Fibroblast of skin of scalp (primary cell): ENCODE measurements at regions not wholly inside any gene's neighbourhood (a gene's known extent, or its start where the extent isn't known, plus 50 kb on each side); places are given as distances from the start of the nearest gene placed in this dataset.

Experiments used
- DNase-seq: peaks from one replicate; pipeline ENCODE4 v3.0.0-alpha.2; 2013

- DNase-seq = no peak
Observed at GRCh38 chr3:157574531-157574930, 71.3 kb upstream of the VEPH1 start.

GRCh38 chr3:157573780-157574378 is 70.7 kb upstream of the VEPH1 start:
- DNase-seq = no peak

DNA sequence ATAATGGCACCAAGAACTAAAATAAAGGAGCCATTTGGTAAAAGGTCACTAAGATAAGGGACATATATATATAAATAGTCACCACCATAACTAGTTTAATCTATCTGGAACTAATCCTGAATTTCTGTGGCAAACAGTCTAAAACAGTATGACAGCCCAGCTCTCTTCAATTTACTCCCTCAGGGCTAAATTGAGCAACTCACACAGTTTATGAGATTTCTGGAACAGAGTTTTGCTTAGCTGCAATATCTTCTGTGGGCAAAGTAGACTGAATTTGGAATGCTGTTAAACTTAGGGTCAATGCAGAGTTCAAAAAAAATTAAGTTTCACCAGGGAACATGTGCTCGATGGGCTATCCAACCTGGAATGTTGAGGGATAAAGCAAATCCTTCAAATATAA is 70.1 kb upstream of the VEPH1 start:
- DNase-seq = peak; percentile 2

- DNase-seq = peak; percentile 68
Observed at GRCh38 chr3:157572559-157573270, 69.5 kb upstream of the VEPH1 start.

- DNase-seq = no peak
Observed at GRCh38 chr3:157566596-157566995, 63.4 kb upstream of the VEPH1 start.

DNA sequence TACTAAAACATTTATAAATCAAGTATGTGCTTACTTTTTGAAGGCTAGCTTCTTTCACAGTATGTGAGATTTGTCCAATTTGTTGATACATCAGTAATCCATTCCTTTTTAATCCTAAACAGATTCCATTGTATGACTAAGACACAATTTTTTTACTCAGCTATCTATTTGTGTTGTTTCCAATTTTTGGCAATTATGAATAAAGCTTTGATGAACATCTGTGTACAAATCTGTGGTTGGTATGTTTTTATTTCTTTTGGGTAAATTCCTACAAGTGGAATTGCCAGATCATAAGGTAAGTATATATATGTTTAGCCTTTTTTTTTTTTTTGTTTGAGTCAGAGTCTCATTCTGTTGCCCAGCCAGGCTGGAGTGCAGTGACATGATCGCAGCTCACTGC is 56.2 kb upstream of the VEPH1 start:
- DNase-seq = peak; percentile 17
